A549 (cell line): ENCODE measurements at regions not wholly inside any gene's neighbourhood (a gene's known extent, or its start where the extent isn't known, plus 50 kb on each side); places are given as distances from the start of the nearest gene placed in this dataset.

Experiments used
- CBX2 ChIP-seq: fragments of 200-600 bp; sonication (generic); IDR thresholded peaks from 2 replicates; pipeline ENCODE4 v1.6.1; 2016; ENCODE audit warnings: low read depth, mild to moderate bottlenecking, borderline replicate concordance
- CTCF ChIP-seq: fragments of >200 bp; sonication (Bioruptor Twin); formaldehyde crosslinking; IDR thresholded peaks from 3 replicates; pipeline ENCODE4 v1.5.1; 2016
- POLR2A ChIP-seq: IDR thresholded peaks from 2 replicates; pipeline ENCODE4 v1.6.1; 2012; ENCODE audit warnings: mild to moderate bottlenecking, low read length
- REST ChIP-seq: fragments of 200-600 bp; sonication (generic); IDR thresholded peaks from 2 replicates; pipeline ENCODE4 v1.6.1; 2016; ENCODE audit warnings: antibody characterized with exemption, mild to moderate bottlenecking, moderate library complexity

GRCh38 chr13:44058067-44058466 lies 178.4 kb downstream of the LACC1 start:
- no peak for TF ChIP-seq CBX2
- no peak for TF ChIP-seq REST
- TF ChIP-seq CTCF, result no peak
- no peak for TF ChIP-seq POLR2A
